ENCODE measurements at regions not wholly inside any gene's neighbourhood (a gene's known extent, or its start where the extent isn't known, plus 50 kb on each side); places are given as distances from the start of the nearest gene placed in this dataset.

- no peak for TF ChIP-seq CEBPZ (IDR thresholded peaks at IDR 0.05; ENCODE audit: low read depth, low read length)
- TF ChIP-seq TBL1XR1 (IDR thresholded peaks at IDR 0.05; ENCODE audit: low read depth, low read length), result no peak
- TF ChIP-seq CREB1 (IDR thresholded peaks at IDR 0.05; ENCODE audit: low read depth), result no peak
- TF ChIP-seq TARDBP (IDR thresholded peaks at IDR 0.05; ENCODE audit: borderline replicate concordance), result no peak
- TF ChIP-seq PAX8 (IDR thresholded peaks at IDR 0.05), result no peak
These were observed 285.0 kb downstream of the LRRIQ3 start (continued) for GRCh38 chr1:73913025-73913424.

- no peak overlapping the region for H3K4me2 ChIP-seq (ENCODE audit: control insufficient read depth, insufficient read depth)
- no peak; the same call in 1 of the 3 replicates for ATAC-seq
- no peak for FAIRE-seq
- ChIA-PET SMC1A (ENCODE audit: uncharacterized antibody, unreplicated experiment) (interaction anchor here (1.3 kb wide), 1 partner anchor 32 kb away, joined by 5 read pairs; no protein-coding TSS in a partner anchor), CTCF (no interaction called here), RAD21 (ENCODE audit: unreplicated experiment) (no interaction called here), POLR2A (no interaction called here)
- no peaks in the 10 kb centered on the region for H3K36me3 ChIP-seq (ENCODE audit: control insufficient read depth in 2 of 2, insufficient read depth in 2 of 2, low read length in 1 of 2)
- WGBS (ENCODE audit: insufficient coverage, insufficient replicate concordance, low lambda C conversion rate, missing lambda C conversion rate), result 0% methylated on average over 1 of the region's 1 CpG
- no peaks in the 10 kb centered on the region for H3K9me3 ChIP-seq (replicated peaks; ENCODE audit: control insufficient read depth, insufficient read depth, low read length)
- H3K27ac ChIP-seq (ENCODE audit: control insufficient read depth, insufficient read depth), result no peak overlapping the region
- no peak overlapping the region for H2AFZ ChIP-seq (ENCODE audit: control insufficient read depth, low read depth, low read length)
- no peak for TF ChIP-seq BRCA1 (IDR thresholded peaks at IDR 0.05; ENCODE audit: low read depth, low read length)
- no peak for TF ChIP-seq JUNB (IDR thresholded peaks at IDR 0.05)
- TF ChIP-seq CHD1 (IDR thresholded peaks at IDR 0.05; ENCODE audit: low read depth, low read length), result no peak
- TF ChIP-seq ZNF217 (IDR thresholded peaks at IDR 0.05), result no peak
- no peak for TF ChIP-seq CEBPB (IDR thresholded peaks at IDR 0.05; ENCODE audit: borderline replicate concordance in 1 of 2, low read depth in 2 of 2, low read length in 2 of 2)
- no peak for TF ChIP-seq ASH2L (IDR thresholded peaks at IDR 0.05; ENCODE audit: borderline replicate concordance, low read depth)
- no peak for TF ChIP-seq NFYA (IDR thresholded peaks at IDR 0.05; ENCODE audit: borderline replicate concordance, low read depth, low read length)
- TF ChIP-seq RCOR1 (conservative IDR thresholded peaks at IDR 0.05; ENCODE audit: low read depth, low read length), result no peak
- TF ChIP-seq EED (IDR thresholded peaks at IDR 0.05; ENCODE audit: low read depth), result no peak
- no peak for TF ChIP-seq FOS (IDR thresholded peaks at IDR 0.05; ENCODE audit: borderline replicate concordance, extremely low read depth, insufficient read length)
- no peak for TF ChIP-seq KAT2A (conservative IDR thresholded peaks at IDR 0.05; ENCODE audit: control insufficient read depth, low read depth, low read length)
- no peak for TF ChIP-seq ZBTB33 (IDR thresholded peaks at IDR 0.05)
- TF ChIP-seq YY1 (IDR thresholded peaks at IDR 0.05; ENCODE audit: low read depth, low read length), result no peak
- no peak for TF ChIP-seq MTA3 (IDR thresholded peaks at IDR 0.05; ENCODE audit: borderline replicate concordance, low read length)
- no peak for TF ChIP-seq NFXL1 (IDR thresholded peaks at IDR 0.05; ENCODE audit: borderline replicate concordance)
- no TSS peak for BruUV-seq (replicated peaks)
- H3K4me3 ChIP-seq, result no peak overlapping the region
- H3K4me1 ChIP-seq (ENCODE audit: control insufficient read depth, insufficient read depth, low read length), result no peaks in the 10 kb centered on the region
- H3K9ac ChIP-seq (ENCODE audit: control insufficient read depth, insufficient read depth, low read length), result no peak overlapping the region
- H4K20me1 ChIP-seq (ENCODE audit: control insufficient read depth, insufficient read depth), result no peaks in the 10 kb centered on the region
- intact Hi-C loops (cut with micrococcal nuclease; ENCODE audit: unreplicated experiment) (no loop called here), in situ Hi-C loops (cut with MboI) (no loop called here)
- no peaks in the 10 kb centered on the region for H3K79me2 ChIP-seq (ENCODE audit: control insufficient read depth, insufficient read depth, low read length)
- no peak for DNase-seq (ENCODE audit: low read depth, low spot score)
- H3K27me3 ChIP-seq (replicated peaks in 1 of 2; ENCODE audit: control insufficient read depth in 2 of 2, insufficient read depth in 2 of 2, low read length in 1 of 2), result no peaks in the 10 kb centered on the region
These were observed 286.1 kb downstream of the LRRIQ3 start for GRCh38 chr1:73911849-73912248.
